GM18951 (cell line): ENCODE measurements at regions not wholly inside any gene's neighbourhood (a gene's known extent, or its start where the extent isn't known, plus 50 kb on each side); places are given as distances from the start of the nearest gene placed in this dataset.
"Not testable (repeated sequence)": the region's sequence is repeated elsewhere in the genome, so short reads cannot be mapped to it uniquely, and the experiment has no call there.

Experiments used
- POLR2A ChIP-seq: IDR thresholded peaks from 4 replicates; pipeline ENCODE4 v1.6.1; 2011; ENCODE audit warnings: mild to moderate bottlenecking; ENCODE audit not compliant: insufficient read length, insufficient read depth; ENCODE audit errors: extremely low read depth
- in situ Hi-C: fragments of 300-500 bp; cut with MboI; formaldehyde crosslinking; loops from one replicate; pipeline ENCODE4 v1.12.0; 2022; ENCODE audit warnings: low sequenced_read_pairs, mixed read lengths, inconsistent platforms; ENCODE audit not compliant: unreplicated experiment

- no peak for TF ChIP-seq POLR2A
Measured at GRCh38 chrX:2162695-2163094, 338.1 kb downstream of the DHRSX start.

GRCh38 chrX:2159861-2160260 lies 340.9 kb downstream of the DHRSX start:
- in situ Hi-C loops, result no loop called here
- no peak for TF ChIP-seq POLR2A

More at GRCh38 chrX:2162695-2163094, 338.1 kb downstream of the DHRSX start:
- in situ Hi-C loops, result no loop called here

GRCh38 chrX:2159393-2159792 lies 341.4 kb downstream of the DHRSX start:
- no peak for TF ChIP-seq POLR2A
- in situ Hi-C loops, result no loop called here

- in situ Hi-C loops, result no loop called here
- no peak for TF ChIP-seq POLR2A
Measured at GRCh38 chrX:2150722-2151121, 350.1 kb downstream of the DHRSX start.

- in situ Hi-C loops, result not testable (repeated sequence)
Measured at GRCh38 chrX:2150014-2150413, 350.8 kb downstream of the DHRSX start.

GRCh38 chrX:2149055-2149454 lies 351.7 kb downstream of the DHRSX start:
- in situ Hi-C loops, result loop anchor here (10.0 to 25.0 kb wide), 2 partner anchors 364 to 412 kb away; no protein-coding TSS in a partner anchor

- no peak for TF ChIP-seq POLR2A
- in situ Hi-C loops, result loop anchor here (10.0 to 25.0 kb wide), 2 partner anchors 363 to 411 kb away; no protein-coding TSS in a partner anchor
Measured at GRCh38 chrX:2147928-2148327, 352.8 kb downstream of the DHRSX start.

- TF ChIP-seq POLR2A, result no peak
- in situ Hi-C loops, result loop anchor here (10.0 to 25.0 kb wide), 2 partner anchors 361 to 409 kb away; no protein-coding TSS in a partner anchor
Measured at GRCh38 chrX:2145692-2146367, 354.9 kb downstream of the DHRSX start.

- in situ Hi-C loops, result loop anchor here (5.0 to 25.0 kb wide), 2 partner anchors 196 to 401 kb away; no protein-coding TSS in a partner anchor
- TF ChIP-seq POLR2A, result no peak
Measured at GRCh38 chrX:2137882-2138281, 362.9 kb downstream of the DHRSX start.

- no peak for TF ChIP-seq POLR2A
- in situ Hi-C loops, result loop anchor here (5.0 to 25.0 kb wide), 2 partner anchors 195 to 400 kb away; no protein-coding TSS in a partner anchor
Measured at GRCh38 chrX:2136848-2137247, 363.9 kb downstream of the DHRSX start.

- in situ Hi-C loops, result loop anchor here (5.0 to 25.0 kb wide), 2 partner anchors 193 to 398 kb away; no protein-coding TSS in a partner anchor
- no peak for TF ChIP-seq POLR2A
Measured at GRCh38 chrX:2135421-2135820, 365.4 kb downstream of the DHRSX start.

- in situ Hi-C loops, result loop anchor here (5.0 to 25.0 kb wide), 2 partner anchors 192 to 397 kb away; no protein-coding TSS in a partner anchor
- no peak for TF ChIP-seq POLR2A
Measured at GRCh38 chrX:2134782-2135181, 366.0 kb downstream of the DHRSX start.
